ENCODE measurements at regions not wholly inside any gene's neighbourhood (a gene's known extent, or its start where the extent isn't known, plus 50 kb on each side); places are given as distances from the start of the nearest gene placed in this dataset.

- Histone ChIP-seq H2AFZ (ENCODE audit: low read depth, low read length, severe bottlenecking) (no peak overlapping the region), H3K79me2 (ENCODE audit: insufficient read depth, low read length) (no peaks in the 10 kb centered on the region), H3K27me3 (ENCODE audit: low read length) (no peaks in the 10 kb centered on the region), H3K4me2 (ENCODE audit: low read depth, low read length, poor library complexity, severe bottlenecking) (no peak overlapping the region), H3K27ac (ENCODE audit: low read depth, low read length) (no peak overlapping the region), H3F3A (ENCODE audit: insufficient read depth) (no peaks in the 10 kb centered on the region), H3K9me3 (ENCODE audit: insufficient read depth, low read length) (no peaks in the 10 kb centered on the region), H3K9me2 (replicated peaks; ENCODE audit: insufficient read depth, low read length) (no peaks in the 10 kb centered on the region), H3K9ac (ENCODE audit: low read length) (no peak overlapping the region), H3K36me3 (ENCODE audit: low read length) (no peaks in the 10 kb centered on the region), H4K20me1 (ENCODE audit: low read depth, low read length) (no peaks in the 10 kb centered on the region), H3K4me3 (ENCODE audit: insufficient read depth, low read length, poor library complexity, severe bottlenecking) (no peak overlapping the region)
- TF ChIP-seq CTCF (IDR thresholded peaks at IDR 0.05; ENCODE audit: insufficient read depth, low read length, poor library complexity, severe bottlenecking), result no peak
Observed at GRCh38 chr15:48038221-48038620, 82.6 kb upstream of the SLC24A5 start.

GRCh38 chr15:48040166-48040817 lies 80.5 kb upstream of the SLC24A5 start:
- Histone ChIP-seq H3K27ac (ENCODE audit: low read depth, low read length) (no peak overlapping the region), H4K20me1 (ENCODE audit: low read depth, low read length) (no peaks in the 10 kb centered on the region), H3K9me2 (replicated peaks; ENCODE audit: insufficient read depth, low read length) (no peaks in the 10 kb centered on the region), H3K4me2 (ENCODE audit: low read depth, low read length, poor library complexity, severe bottlenecking) (no peak overlapping the region), H3K9ac (ENCODE audit: low read length) (no peak overlapping the region), H3K79me2 (ENCODE audit: insufficient read depth, low read length) (no peaks in the 10 kb centered on the region), H3K36me3 (ENCODE audit: low read length) (no peaks in the 10 kb centered on the region), H3K4me3 (ENCODE audit: insufficient read depth, low read length, poor library complexity, severe bottlenecking) (no peak overlapping the region), H3K27me3 (ENCODE audit: low read length) (no peaks in the 10 kb centered on the region), H2AFZ (ENCODE audit: low read depth, low read length, severe bottlenecking) (no peak overlapping the region), H3K9me3 (ENCODE audit: insufficient read depth, low read length) (no peaks in the 10 kb centered on the region), H3F3A (ENCODE audit: insufficient read depth) (no peaks in the 10 kb centered on the region)
- TF ChIP-seq CTCF (IDR thresholded peaks at IDR 0.05; ENCODE audit: insufficient read depth, low read length, poor library complexity, severe bottlenecking) (no peak), EZH2phosphoT487 (conservative IDR thresholded peaks at IDR 0.05; ENCODE audit: low read length) (no peak)

GRCh38 chr15:48041454-48041853 lies 79.3 kb upstream of the SLC24A5 start:
- no peaks in the 10 kb centered on the region for H3K36me3 ChIP-seq (ENCODE audit: low read length)
- H3K79me2 ChIP-seq (ENCODE audit: insufficient read depth, low read length), result no peaks in the 10 kb centered on the region
- H4K20me1 ChIP-seq (ENCODE audit: low read depth, low read length), result no peaks in the 10 kb centered on the region
- H3K9me3 ChIP-seq (ENCODE audit: insufficient read depth, low read length), result no peaks in the 10 kb centered on the region
- H3K4me3 ChIP-seq (ENCODE audit: insufficient read depth, low read length, poor library complexity, severe bottlenecking), result no peak overlapping the region
- no peak overlapping the region for H3K4me2 ChIP-seq (ENCODE audit: low read depth, low read length, poor library complexity, severe bottlenecking)
- no peak overlapping the region for H2AFZ ChIP-seq (ENCODE audit: low read depth, low read length, severe bottlenecking)
- H3K9me2 ChIP-seq (replicated peaks; ENCODE audit: insufficient read depth, low read length), result no peaks in the 10 kb centered on the region
- H3K27me3 ChIP-seq (ENCODE audit: low read length), result no peaks in the 10 kb centered on the region
- TF ChIP-seq EZH2phosphoT487 (conservative IDR thresholded peaks at IDR 0.05; ENCODE audit: low read length) (no peak), CTCF (IDR thresholded peaks at IDR 0.05; ENCODE audit: insufficient read depth, low read length, poor library complexity, severe bottlenecking) (no peak)
- H3F3A ChIP-seq (ENCODE audit: insufficient read depth), result no peaks in the 10 kb centered on the region
- no peak overlapping the region for H3K27ac ChIP-seq (ENCODE audit: low read depth, low read length)
- H3K9ac ChIP-seq (ENCODE audit: low read length), result no peak overlapping the region
